Thyroid gland (tissue), 4 donors: ENCODE measurements at regions not wholly inside any gene's neighbourhood (a gene's known extent, or its start where the extent isn't known, plus 50 kb on each side); places are given as distances from the start of the nearest gene placed in this dataset.

ENCODE experiments used
- CTCF ChIP-seq, 6 experiments: fragments of 200-600 bp in 3 of 6; fragments of 450-650 bp in 3 of 6; sonication (generic) in 3 of 6; IDR thresholded peaks; one replicate each; pipeline ENCODE4 v1.5.1; 2016 to 2019; ENCODE audit warnings: antibody characterized with exemption in 6 of 6, mild to moderate bottlenecking in 2 of 6, inconsistent platforms in 1 of 6, moderate library complexity in 1 of 6
- POLR2A ChIP-seq, 2 donors: fragments of 450-650 bp; IDR thresholded peaks; one replicate each; pipeline ENCODE4 v1.6.1; 2017; ENCODE audit warnings: antibody characterized with exemption in 2 of 2, mild to moderate bottlenecking in 2 of 2, moderate library complexity in 1 of 2

DNA sequence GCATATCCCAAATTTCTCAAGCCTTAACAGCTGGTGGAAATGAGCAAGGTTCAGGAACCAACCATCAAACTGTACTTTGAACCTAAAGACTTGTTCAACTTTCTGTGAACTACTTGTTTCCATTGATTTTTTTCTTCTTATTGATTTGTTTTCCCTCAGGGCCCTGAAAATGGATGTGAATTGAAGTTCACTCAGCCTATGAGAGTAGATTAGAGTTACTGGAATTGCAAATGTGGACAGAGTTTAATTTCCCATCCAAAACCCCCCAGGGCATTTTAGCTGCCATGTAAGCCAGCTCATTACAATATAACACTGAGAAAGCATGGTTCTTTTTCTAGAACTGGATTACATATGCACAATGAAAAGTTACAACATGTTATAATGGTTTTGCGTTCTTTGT lies 1105.7 kb downstream of the REEP3 start:
- TF ChIP-seq CTCF (IDR thresholded peaks at IDR 0.05): no peak
- no peak for TF ChIP-seq POLR2A (IDR thresholded peaks at IDR 0.05)
